GM12873 (cell line): ENCODE measurements at regions not wholly inside any gene's neighbourhood (a gene's known extent, or its start where the extent isn't known, plus 50 kb on each side); places are given as distances from the start of the nearest gene placed in this dataset.

Experiments
- TF ChIP-seq, protein P1 (sequence below): IDR thresholded peaks from 2 replicates; pipeline ENCODE4 v1.5.1; 2012; ENCODE audit warnings: low read depth, mild to moderate bottlenecking, moderate library complexity, low read length, control low read depth; ENCODE audit not compliant: insufficient read depth; ENCODE audit errors: missing control alignments

DNA sequence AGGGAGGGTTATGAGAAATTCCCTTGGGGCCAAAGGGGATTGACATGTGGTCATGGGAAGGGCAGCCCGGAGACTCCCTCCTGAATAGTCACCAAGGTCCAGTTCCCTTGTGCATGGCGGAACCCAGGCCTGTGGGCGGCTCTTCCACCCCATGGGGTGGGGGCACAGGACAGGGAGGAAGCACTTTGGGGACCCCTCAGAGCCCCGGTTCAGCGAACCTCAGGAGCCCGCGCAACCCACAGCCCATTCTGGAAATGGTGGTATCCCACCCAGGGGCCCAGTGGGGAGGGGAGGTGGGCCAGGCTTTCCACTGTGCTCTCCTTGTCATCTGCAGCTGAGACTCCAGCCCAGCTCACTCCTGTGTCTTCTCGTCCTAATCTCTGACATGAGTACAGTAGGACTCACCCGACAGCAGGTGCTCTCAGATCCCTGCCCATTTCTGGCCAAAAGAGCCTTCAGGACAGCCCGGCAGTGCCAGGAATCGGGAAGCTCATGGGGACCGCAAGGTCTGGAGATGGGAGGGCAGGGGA lies 255.2 kb upstream of the SFSWAP start:
- TF ChIP-seq, protein P1, sequence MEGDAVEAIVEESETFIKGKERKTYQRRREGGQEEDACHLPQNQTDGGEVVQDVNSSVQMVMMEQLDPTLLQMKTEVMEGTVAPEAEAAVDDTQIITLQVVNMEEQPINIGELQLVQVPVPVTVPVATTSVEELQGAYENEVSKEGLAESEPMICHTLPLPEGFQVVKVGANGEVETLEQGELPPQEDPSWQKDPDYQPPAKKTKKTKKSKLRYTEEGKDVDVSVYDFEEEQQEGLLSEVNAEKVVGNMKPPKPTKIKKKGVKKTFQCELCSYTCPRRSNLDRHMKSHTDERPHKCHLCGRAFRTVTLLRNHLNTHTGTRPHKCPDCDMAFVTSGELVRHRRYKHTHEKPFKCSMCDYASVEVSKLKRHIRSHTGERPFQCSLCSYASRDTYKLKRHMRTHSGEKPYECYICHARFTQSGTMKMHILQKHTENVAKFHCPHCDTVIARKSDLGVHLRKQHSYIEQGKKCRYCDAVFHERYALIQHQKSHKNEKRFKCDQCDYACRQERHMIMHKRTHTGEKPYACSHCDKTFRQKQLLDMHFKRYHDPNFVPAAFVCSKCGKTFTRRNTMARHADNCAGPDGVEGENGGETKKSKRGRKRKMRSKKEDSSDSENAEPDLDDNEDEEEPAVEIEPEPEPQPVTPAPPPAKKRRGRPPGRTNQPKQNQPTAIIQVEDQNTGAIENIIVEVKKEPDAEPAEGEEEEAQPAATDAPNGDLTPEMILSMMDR, result no peak

DNA sequence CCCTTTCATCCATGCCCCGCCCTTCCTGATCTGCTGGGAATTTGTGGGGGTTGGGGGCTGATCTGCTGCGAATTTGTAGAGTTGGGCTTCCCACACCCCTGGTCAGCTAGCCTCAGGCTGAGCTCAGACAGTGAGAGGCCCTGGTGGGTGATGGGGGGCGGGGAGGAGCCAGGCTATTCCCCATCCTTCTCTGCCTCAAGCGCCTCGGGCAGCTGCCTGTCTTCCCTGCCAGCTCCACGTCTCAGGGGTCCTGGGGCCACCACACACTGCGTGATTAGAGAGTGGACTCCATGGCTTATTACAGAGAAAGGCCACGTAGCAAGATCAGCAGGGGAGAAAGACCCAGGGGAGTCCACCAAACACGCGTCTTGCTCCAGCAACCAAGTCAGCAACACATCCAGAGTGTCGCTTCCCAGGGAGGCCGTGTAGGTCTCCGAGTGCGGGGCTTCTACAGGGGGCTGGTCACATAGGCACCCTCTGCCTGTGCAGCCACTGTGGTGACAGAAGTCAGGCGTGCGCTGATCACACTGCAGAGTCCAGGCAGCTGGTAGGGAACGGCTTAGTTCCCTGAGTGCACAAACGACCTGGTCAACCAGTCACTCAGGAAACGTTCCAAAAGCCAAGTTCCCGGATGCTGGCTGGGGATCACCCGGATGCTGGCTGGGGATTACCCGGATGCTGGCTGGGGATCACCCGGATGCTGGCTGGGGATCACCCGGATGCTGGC lies 254.4 kb upstream of the SFSWAP start:
- TF ChIP-seq, protein P1, result no peak

DNA sequence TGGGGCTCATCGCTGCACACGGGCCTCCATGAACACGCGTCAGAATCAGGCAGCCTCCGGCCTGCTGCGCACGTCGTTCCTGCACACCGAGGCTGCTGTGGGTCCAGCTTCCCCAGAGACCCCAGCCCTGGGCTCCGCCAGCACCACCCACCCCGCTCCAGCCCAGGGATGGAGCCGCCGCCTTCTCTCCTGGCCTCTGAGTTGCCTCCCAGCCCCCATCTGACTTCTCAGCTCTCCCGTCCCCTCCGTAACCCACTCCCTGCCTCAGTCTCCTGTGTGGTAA lies 253.9 kb upstream of the SFSWAP start:
- TF ChIP-seq, protein P1, result no peak

DNA sequence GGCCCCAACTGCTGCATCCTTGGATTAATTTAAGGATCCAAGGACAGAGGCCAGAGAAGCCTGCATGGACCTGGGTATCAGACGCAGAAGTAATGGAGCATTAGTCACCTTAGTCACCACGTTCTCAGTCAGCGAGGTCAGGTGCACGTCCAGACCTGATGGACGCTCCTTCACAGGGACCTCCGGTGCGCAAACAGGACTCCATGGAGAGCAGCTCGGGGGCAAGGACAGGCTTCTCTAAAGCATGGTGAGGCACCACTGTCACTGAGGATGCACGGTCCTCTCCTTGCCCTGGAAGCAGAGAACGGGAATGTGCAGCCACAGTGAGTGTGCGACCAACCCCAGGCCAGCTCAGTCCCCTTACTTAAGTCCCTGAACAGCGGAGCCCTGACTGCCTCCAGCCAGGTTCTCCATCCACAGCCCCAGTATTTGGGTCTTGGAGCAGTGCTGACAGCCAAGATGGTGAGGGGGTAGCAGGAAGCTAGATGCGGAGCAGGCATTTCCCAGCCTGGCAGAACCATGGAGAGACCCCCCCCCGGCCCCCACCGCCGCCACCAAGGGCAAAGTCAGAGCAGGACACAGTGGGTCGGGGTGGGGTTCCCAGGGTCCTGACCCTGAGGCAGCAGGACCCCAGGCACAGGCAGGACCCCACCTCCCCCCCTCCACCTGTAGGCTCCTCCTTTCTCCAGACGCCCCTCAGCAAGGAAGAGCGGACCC lies 253.4 kb upstream of the SFSWAP start:
- TF ChIP-seq, protein P1, result no peak

- TF ChIP-seq, protein P1, result no peak
These were observed 252.9 kb upstream of the SFSWAP start for GRCh38 chr12:131458048-131458374.

- TF ChIP-seq, protein P1, result no peak
These were observed 251.7 kb upstream of the SFSWAP start for GRCh38 chr12:131458931-131459772.
